Endodermal cell (in vitro differentiated cells): ENCODE measurements at regions not wholly inside any gene's neighbourhood (a gene's known extent, or its start where the extent isn't known, plus 50 kb on each side); places are given as distances from the start of the nearest gene placed in this dataset.

Experiments used
- DNase-seq: peaks from one replicate; pipeline ENCODE4 v3.0.0-alpha.2; 2017
- H3K27ac ChIP-seq: 2 replicates; pipeline ENCODE4 v1.5.1; 2013; ENCODE audit warnings: mild to moderate bottlenecking, low read depth, low read length, moderate library complexity
- H3K27me3 ChIP-seq: 2 replicates; pipeline ENCODE4 v1.6.1; 2013; ENCODE audit warnings: mild to moderate bottlenecking, low read length, moderate library complexity; ENCODE audit not compliant: insufficient read depth, control insufficient read depth, poor library complexity, severe bottlenecking
- H3K36me3 ChIP-seq: 2 replicates; pipeline ENCODE4 v1.7.0; 2013; ENCODE audit warnings: mild to moderate bottlenecking, low read length, moderate library complexity; ENCODE audit not compliant: control insufficient read depth, insufficient read depth
- H3K4me1 ChIP-seq: one replicate; pipeline ENCODE4 v1.7.0; 2013; ENCODE audit warnings: low read length; ENCODE audit not compliant: control insufficient read depth, insufficient read depth
- H3K4me3 ChIP-seq: 2 replicates; pipeline ENCODE4 v1.5.1; 2013; ENCODE audit warnings: mild to moderate bottlenecking, low read length, moderate library complexity
- H3K9ac ChIP-seq: 2 replicates; pipeline ENCODE4 v1.6.1; 2013; ENCODE audit warnings: mild to moderate bottlenecking, low read length, moderate library complexity; ENCODE audit not compliant: poor library complexity, severe bottlenecking; ENCODE audit errors: extremely low read depth
- H3K9me3 ChIP-seq: 2 replicates; pipeline ENCODE4 v1.6.1; 2013; ENCODE audit warnings: mild to moderate bottlenecking, low read length, moderate library complexity; ENCODE audit not compliant: control insufficient read depth
- H3K27ac Mint-ChIP-seq: 2 replicates; pipeline ENCODE4 v1.8.0; 2020; ENCODE audit warnings: mixed read lengths
- H3K27me3 Mint-ChIP-seq: 2 replicates; pipeline ENCODE4 v1.8.0; 2021; ENCODE audit warnings: mild to moderate bottlenecking, mixed read lengths; ENCODE audit not compliant: insufficient read depth
- H3K36me3 Mint-ChIP-seq: 2 replicates; pipeline ENCODE4 v1.8.0; 2020; ENCODE audit warnings: low read depth, mixed read lengths
- H3K4me1 Mint-ChIP-seq: 2 replicates; pipeline ENCODE4 v1.8.0; 2020; ENCODE audit warnings: mixed read lengths
- H3K4me3 Mint-ChIP-seq: 2 replicates; pipeline ENCODE4 v1.8.0; 2020; ENCODE audit warnings: mild to moderate bottlenecking, moderate library complexity, mixed read lengths
- H3K9me3 Mint-ChIP-seq: 2 replicates; pipeline ENCODE4 v1.8.0; 2020; ENCODE audit warnings: mild to moderate bottlenecking, mixed read lengths
- WGBS, 2 experiments: methylation state at CpG; one replicate each; pipeline versions ENCODE4 v1.1.5 to v1.1.7; 2013; ENCODE audit warnings: missing lambda C conversion rate in 2 of 2, mixed read lengths in 1 of 2; ENCODE audit not compliant: insufficient coverage in 1 of 2, insufficient read length in 1 of 2; 5-methylcytosine and 5-hydroxymethylcytosine counted together
- TF ChIP-seq, protein P1 (sequence below): fragments of 200-600 bp; sonication (generic); conservative IDR thresholded peaks from 2 replicates; pipeline ENCODE4 v1.5.0; 2021; ENCODE audit warnings: antibody characterized with exemption, mild to moderate bottlenecking

DNA sequence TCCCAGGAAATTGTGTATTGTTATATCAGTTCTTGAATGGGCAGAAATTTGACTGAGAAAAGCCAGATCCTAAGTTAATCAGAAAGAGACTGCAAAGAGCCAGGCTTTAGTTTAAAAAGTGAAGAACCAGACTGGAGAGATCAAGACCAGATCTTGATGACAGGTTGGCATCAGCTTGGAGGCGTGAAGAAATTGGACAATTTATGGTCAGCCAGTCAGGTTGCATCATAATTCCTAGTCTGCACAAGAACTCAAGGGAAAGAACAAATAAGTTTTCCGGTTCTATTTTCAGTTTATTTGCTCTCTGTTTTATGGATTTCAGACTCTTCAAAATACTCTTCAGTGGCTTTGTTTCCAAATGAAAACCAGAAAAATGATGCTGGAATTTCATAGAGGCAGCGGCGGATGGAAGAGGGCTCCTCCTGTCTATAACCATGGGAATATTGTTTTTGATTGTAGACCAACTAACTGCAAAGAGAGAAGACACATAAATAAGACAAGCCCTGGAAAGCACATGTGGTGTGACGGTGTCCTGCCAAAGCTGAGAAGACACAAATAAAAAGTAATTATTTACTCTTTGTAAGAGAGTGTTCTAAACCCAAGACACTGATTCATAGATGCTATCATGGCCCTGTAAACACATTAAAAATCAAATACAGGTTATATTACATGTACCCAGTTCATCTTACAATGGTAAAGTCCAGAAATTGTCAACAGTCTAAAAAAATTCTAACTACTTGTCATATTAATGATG, 91.7 kb downstream of the PCTP start:
- H3K27me3 Mint-ChIP-seq: peaks cover 20% of the 10 kb centered on the region
- DNase-seq: no peak

DNA sequence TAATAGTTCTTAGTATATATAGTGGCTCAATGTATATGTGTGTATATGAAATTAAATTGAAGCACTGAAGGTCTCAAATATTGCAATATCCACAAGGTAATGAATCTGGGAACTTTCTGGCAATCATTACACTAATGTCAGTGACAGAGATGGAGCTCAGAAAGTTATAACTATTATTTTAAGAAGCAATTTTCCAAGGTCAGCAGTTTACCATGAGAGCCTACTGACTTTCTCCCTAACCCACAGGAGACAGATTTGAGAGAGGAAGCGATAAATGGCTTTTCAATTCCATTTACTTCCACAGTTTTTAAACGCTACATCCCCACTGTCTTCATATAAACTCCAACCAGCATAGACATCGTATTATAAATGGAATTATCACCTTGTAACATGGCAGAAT, 92.9 kb downstream of the PCTP start:
- Mint-ChIP-seq H3K27ac (no peak overlapping the region), H3K27me3 (peaks cover 20% of the 10 kb centered on the region), H3K9me3 (no peaks in the 10 kb centered on the region), H3K36me3 (no peaks in the 10 kb centered on the region), H3K4me1 (peaks cover 3% of the 10 kb centered on the region), H3K4me3 (no peak overlapping the region)
- no peak for DNase-seq
- TF ChIP-seq, protein P1, sequence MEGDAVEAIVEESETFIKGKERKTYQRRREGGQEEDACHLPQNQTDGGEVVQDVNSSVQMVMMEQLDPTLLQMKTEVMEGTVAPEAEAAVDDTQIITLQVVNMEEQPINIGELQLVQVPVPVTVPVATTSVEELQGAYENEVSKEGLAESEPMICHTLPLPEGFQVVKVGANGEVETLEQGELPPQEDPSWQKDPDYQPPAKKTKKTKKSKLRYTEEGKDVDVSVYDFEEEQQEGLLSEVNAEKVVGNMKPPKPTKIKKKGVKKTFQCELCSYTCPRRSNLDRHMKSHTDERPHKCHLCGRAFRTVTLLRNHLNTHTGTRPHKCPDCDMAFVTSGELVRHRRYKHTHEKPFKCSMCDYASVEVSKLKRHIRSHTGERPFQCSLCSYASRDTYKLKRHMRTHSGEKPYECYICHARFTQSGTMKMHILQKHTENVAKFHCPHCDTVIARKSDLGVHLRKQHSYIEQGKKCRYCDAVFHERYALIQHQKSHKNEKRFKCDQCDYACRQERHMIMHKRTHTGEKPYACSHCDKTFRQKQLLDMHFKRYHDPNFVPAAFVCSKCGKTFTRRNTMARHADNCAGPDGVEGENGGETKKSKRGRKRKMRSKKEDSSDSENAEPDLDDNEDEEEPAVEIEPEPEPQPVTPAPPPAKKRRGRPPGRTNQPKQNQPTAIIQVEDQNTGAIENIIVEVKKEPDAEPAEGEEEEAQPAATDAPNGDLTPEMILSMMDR: no peak
- H3K4me1 ChIP-seq: no peaks in the 10 kb centered on the region
- no peak overlapping the region for H3K27ac ChIP-seq
- H3K27me3 ChIP-seq: no peaks in the 10 kb centered on the region
- WGBS, 2 experiments: 85 to 90% methylated on average over 2 to 3 of the region's 3 CpGs
- no peaks in the 10 kb centered on the region for H3K36me3 ChIP-seq
- no peak overlapping the region for H3K9ac ChIP-seq
- no peaks in the 10 kb centered on the region for H3K9me3 ChIP-seq
- no peak overlapping the region for H3K4me3 ChIP-seq

More for the DNA sequence above, 91.7 kb downstream of the PCTP start:
- no peaks in the 10 kb centered on the region for H3K36me3 ChIP-seq
- no peaks in the 10 kb centered on the region for H3K9me3 ChIP-seq
- Mint-ChIP-seq H3K4me1 (peaks cover 3% of the 10 kb centered on the region), H3K27ac (no peak overlapping the region), H3K9me3 (no peaks in the 10 kb centered on the region), H3K4me3 (no peak overlapping the region), H3K36me3 (no peaks in the 10 kb centered on the region)
- H3K27ac ChIP-seq: no peak overlapping the region
- 83 to 89% methylated on average over 2 to 5 of the region's 5 CpGs for WGBS, 2 experiments
- no peak overlapping the region for H3K9ac ChIP-seq
- H3K4me3 ChIP-seq: no peak overlapping the region
- TF ChIP-seq, protein P1: no peak
- H3K4me1 ChIP-seq: no peaks in the 10 kb centered on the region
- no peaks in the 10 kb centered on the region for H3K27me3 ChIP-seq

DNA sequence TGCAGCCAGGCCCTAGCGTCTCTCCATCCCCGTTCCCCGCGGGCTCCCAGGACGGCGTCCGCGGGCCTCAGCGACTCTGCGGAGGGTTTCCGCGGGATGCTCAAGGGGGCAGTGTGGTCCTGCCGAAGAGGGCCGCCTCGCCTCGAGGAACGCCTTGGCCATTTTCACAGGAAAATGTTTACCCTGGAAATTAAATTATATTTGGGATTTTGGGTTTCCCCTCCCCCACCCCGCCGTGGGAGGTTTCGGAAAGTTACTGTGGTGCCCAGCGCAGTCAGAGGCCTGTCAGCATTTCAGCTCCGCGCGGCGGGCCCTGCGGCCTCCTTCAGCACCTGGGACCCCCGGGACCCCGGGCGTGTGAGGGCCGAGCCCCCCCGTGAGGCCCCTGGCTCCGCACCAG, 94.5 kb downstream of the PCTP start:
- Histone ChIP-seq H3K27ac (no peak overlapping the region), H3K27me3 (no peaks in the 10 kb centered on the region), H3K4me3 (no peak overlapping the region), H3K4me1 (no peaks in the 10 kb centered on the region), H3K36me3 (no peaks in the 10 kb centered on the region), H3K9ac (no peak overlapping the region), H3K9me3 (no peaks in the 10 kb centered on the region)
- TF ChIP-seq, protein P1: peak; percentile 89
- Mint-ChIP-seq H3K9me3 (no peaks in the 10 kb centered on the region), H3K36me3 (no peaks in the 10 kb centered on the region), H3K4me1 (peaks cover 3% of the 10 kb centered on the region), H3K27me3 (peaks cover 20% of the 10 kb centered on the region), H3K27ac (no peak overlapping the region), H3K4me3 (peak overlapping the region; percentile 37)
- 11% methylated on average over 27 of the region's 32 CpGs; no CpG with 5 or more reads in 1 of the 2 experiments for WGBS, 2 experiments
- DNase-seq: peak; percentile 93
